ENCODE measurements at regions not wholly inside any gene's neighbourhood (a gene's known extent, or its start where the extent isn't known, plus 50 kb on each side); places are given as distances from the start of the nearest gene placed in this dataset.

DNA sequence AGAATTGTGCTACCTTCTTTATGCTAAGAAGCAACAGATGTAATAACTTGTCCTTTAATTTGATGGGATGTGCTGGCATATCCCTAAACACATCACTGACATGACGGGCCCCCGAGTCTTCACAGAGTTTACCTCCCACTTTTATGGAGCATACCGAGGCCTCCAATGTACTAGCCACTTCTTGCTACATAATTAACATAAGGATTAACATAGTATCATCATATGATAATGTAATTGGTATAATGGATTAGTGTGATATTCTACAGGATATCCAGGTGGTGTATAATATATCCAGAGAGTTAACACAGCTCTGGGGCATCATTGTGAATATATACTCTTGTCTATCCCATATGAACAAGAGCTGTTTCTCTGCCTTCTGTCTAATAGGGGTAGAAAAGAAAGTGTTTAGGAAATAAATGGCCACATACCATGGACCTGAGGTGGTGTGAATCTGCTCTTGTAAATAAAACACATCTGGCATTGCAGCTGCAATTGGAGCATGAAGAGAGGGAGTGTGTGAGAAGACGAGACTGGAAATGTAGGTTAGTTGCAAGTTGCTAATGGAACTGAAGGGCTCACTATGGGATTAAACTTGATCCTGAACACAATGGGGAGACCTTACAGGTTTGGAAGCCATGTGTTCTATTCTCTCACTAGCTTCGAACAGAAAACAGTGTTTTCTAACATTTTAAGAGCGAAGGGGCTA is 102.3 kb downstream of the IYD start:
- intact Hi-C loops (cut with DNase I; ENCODE audit: low total_unique reads) = no loop called here
- Histone ChIP-seq H3K4me1 (no peaks in the 10 kb centered on the region), H3K9me3 (no peaks in the 10 kb centered on the region), H3K27me3 (no peaks in the 10 kb centered on the region), H3K4me3 (no peak overlapping the region), H3K27ac (no peak overlapping the region), H3K36me3 (no peaks in the 10 kb centered on the region)
- DNase-seq = no peak
- TF ChIP-seq, protein P1, sequence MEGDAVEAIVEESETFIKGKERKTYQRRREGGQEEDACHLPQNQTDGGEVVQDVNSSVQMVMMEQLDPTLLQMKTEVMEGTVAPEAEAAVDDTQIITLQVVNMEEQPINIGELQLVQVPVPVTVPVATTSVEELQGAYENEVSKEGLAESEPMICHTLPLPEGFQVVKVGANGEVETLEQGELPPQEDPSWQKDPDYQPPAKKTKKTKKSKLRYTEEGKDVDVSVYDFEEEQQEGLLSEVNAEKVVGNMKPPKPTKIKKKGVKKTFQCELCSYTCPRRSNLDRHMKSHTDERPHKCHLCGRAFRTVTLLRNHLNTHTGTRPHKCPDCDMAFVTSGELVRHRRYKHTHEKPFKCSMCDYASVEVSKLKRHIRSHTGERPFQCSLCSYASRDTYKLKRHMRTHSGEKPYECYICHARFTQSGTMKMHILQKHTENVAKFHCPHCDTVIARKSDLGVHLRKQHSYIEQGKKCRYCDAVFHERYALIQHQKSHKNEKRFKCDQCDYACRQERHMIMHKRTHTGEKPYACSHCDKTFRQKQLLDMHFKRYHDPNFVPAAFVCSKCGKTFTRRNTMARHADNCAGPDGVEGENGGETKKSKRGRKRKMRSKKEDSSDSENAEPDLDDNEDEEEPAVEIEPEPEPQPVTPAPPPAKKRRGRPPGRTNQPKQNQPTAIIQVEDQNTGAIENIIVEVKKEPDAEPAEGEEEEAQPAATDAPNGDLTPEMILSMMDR (IDR thresholded peaks at IDR 0.05) = no peak
- TF ChIP-seq POLR2A (IDR thresholded peaks at IDR 0.05) (no peak), POLR2AphosphoS5 (IDR thresholded peaks at IDR 0.05) (no peak), EP300 (IDR thresholded peaks at IDR 0.05) (no peak)
- 87 to 92% (median 91%) methylated on average over 6 of the region's 6 CpGs for WGBS, 5 donors

DNA sequence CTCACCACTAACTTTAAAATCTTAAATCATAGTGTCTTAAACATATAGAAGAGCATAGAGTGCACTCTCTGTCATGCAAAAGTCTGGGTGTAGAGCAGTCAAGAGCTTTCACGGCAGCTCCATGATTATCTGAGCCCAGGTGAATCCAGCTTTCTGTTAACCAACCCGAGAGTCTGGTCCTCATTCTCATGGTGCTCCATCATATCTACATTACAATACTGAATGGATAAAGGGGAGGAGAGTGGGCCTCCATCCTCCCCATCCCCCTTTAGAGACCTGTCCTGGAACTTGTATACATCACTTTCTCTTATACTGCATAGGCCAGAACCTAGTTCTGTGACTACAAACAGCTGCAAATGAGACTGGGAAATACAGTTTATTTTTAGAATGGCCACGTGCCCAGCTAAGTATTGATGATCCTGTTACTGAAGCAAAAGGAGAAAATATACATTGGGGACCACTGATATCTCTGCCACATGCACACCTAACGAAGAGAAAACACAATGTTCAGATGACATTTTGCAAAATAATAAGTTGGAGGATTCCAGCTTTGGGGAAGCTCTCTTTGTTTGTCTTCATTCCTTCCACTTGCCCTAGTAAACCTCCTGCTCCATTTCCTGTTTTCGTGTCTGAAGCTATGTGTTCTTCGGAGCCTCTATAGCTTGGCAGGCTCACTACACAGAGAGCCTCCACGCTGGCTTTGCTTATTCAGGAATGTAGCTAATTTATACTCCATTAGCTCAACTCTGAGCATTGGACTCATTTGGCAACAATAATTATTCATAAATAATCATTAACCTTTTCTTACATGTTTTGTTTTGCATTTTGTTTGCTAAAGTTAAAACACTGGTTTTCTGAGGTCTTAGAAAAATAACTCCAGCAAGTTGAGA is 110.1 kb downstream of the IYD start:
- H3K9me3 ChIP-seq = no peaks in the 10 kb centered on the region
- H3K27ac ChIP-seq = no peak overlapping the region
- intact Hi-C loops (cut with DNase I; ENCODE audit: low total_unique reads) = no loop called here
- H3K4me3 ChIP-seq = no peak overlapping the region
- peak in 1 of 2 donors; percentile 72 for DNase-seq
- H3K27me3 ChIP-seq = no peaks in the 10 kb centered on the region
- 52 to 62% (median 57%) methylated on average over 7 of the region's 7 CpGs for WGBS, 5 donors
- no peaks in the 10 kb centered on the region for H3K36me3 ChIP-seq
- TF ChIP-seq, protein P1 (IDR thresholded peaks at IDR 0.05) = no peak
- no peak for TF ChIP-seq POLR2A (IDR thresholded peaks at IDR 0.05)
- TF ChIP-seq POLR2AphosphoS5 (IDR thresholded peaks at IDR 0.05) = no peak
- no peak for TF ChIP-seq EP300 (IDR thresholded peaks at IDR 0.05)
- H3K4me1 ChIP-seq = no peaks in the 10 kb centered on the region

DNA sequence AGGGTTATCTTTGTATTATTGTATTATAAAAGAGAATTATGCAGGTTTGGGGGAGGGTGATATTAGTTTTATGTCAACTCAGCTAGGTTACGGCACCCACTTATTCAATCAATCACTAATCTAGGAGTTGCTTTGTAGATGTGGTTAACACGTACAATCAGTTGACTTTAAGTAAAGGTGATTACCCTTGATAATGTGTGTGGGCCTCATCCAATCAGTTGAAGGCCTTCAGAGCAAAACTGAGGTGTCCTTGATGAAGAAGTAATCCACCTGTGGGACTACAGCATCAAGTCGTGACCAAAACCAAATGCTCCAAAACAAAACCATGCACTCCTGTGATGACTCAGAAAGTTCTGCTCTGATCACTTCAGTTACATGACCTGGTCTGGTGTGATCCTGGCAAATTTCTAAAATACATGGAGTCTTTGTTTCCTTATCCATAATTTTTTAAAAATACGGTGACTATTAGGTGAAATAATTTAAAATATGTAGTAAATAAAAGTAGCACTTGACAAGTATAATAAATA is 114.1 kb downstream of the IYD start:
- Histone ChIP-seq H3K36me3 (no peaks in the 10 kb centered on the region), H3K27ac (no peak overlapping the region), H3K4me1 (no peaks in the 10 kb centered on the region), H3K9me3 (no peaks in the 10 kb centered on the region), H3K27me3 (no peaks in the 10 kb centered on the region), H3K4me3 (no peak overlapping the region)
- TF ChIP-seq, protein P1 (IDR thresholded peaks at IDR 0.05) = no peak
- TF ChIP-seq POLR2AphosphoS5 (IDR thresholded peaks at IDR 0.05) (no peak), EP300 (IDR thresholded peaks at IDR 0.05) (no peak), POLR2A (IDR thresholded peaks at IDR 0.05) (no peak)
- DNase-seq = no peak
- 58 to 75% (median 65%) methylated on average over 4 of the region's 4 CpGs for WGBS, 5 donors
- intact Hi-C loops (cut with DNase I; ENCODE audit: low total_unique reads) = no loop called here

DNA sequence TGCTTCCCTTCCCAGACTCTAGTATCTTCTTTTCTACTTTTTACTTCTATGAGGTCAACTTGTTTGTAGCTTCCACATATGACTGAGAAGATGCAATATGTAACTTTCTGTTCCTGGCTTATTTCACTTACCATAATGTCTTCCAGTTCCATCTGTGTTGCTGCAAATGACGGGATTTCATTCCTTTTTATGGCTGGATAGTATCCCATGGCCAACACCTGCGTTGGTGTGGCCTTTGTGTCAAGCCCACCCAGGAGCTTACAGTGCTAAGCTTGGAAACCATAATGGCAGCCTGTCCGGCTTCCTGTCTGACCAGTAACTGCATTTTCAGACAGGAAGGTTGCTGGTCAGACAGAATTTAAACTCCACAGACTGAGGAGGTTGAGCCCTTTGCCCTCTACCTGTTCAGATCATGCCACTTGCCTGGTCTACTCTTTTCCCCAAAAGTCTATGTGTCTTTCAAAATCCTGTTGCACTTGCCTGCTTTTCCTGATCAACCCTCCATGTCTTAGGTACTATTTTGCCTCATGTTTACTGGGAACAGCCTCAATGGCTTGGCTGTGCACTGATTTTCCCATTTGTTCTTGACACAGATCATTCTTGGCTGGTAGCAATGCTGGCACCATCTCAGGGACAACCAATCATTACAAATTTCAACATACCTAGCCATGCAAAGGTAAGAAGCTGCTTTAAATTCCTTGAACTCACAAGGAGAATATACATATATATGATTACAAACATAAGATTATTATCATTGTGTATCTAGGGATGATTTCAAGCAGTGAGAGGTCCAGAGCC is 114.3 kb upstream of the PLEKHG1 start:
- intact Hi-C loops (cut with DNase I; ENCODE audit: low total_unique reads) = no loop called here
- Histone ChIP-seq H3K27ac (no peak overlapping the region), H3K4me3 (no peak overlapping the region)

More for the DNA sequence above, 114.3 kb upstream of the PLEKHG1 start:
- 78 to 90% (median 87%) methylated on average over 3 of the region's 3 CpGs for WGBS, 5 donors
- no peaks in the 10 kb centered on the region for H3K4me1 ChIP-seq
- H3K36me3 ChIP-seq = no peaks in the 10 kb centered on the region
- H3K9me3 ChIP-seq = no peaks in the 10 kb centered on the region
- H3K27me3 ChIP-seq = no peaks in the 10 kb centered on the region
- TF ChIP-seq, protein P1 (IDR thresholded peaks at IDR 0.05) = no peak
- no peak for TF ChIP-seq POLR2A (IDR thresholded peaks at IDR 0.05)
- DNase-seq = no peak

All from stomach (tissue), 8 donors.